SK-N-MC (cell line): ENCODE measurements at regions not wholly inside any gene's neighbourhood (a gene's known extent, or its start where the extent isn't known, plus 50 kb on each side); places are given as distances from the start of the nearest gene placed in this dataset.

Experiments used
- EZH2 ChIP-seq: fragments of 200-600 bp; sonication (generic); IDR thresholded peaks from one replicate; pipeline ENCODE4 v1.6.1; 2017; ENCODE audit warnings: antibody characterized with exemption
- FOXP2 ChIP-seq: optimal IDR thresholded peaks from 2 replicates; pipeline ENCODE3; 2011; ENCODE audit warnings: mild to moderate bottlenecking, moderate library complexity; ENCODE audit not compliant: insufficient read depth; ENCODE audit errors: extremely low read length, control extremely low read depth
- POLR2AphosphoS5 ChIP-seq: IDR thresholded peaks from 2 replicates; pipeline ENCODE4 v1.6.1; 2012; ENCODE audit warnings: mild to moderate bottlenecking, low read depth, low read length, borderline replicate concordance

- TF ChIP-seq POLR2AphosphoS5 (no peak), EZH2 (no peak), FOXP2 (no peak)
These were observed 87.0 kb downstream of the C11orf87 start for GRCh38 chr11:109508943-109509342.
